ENCODE measurements at regions not wholly inside any gene's neighbourhood (a gene's known extent, or its start where the extent isn't known, plus 50 kb on each side); places are given as distances from the start of the nearest gene placed in this dataset.
"Not testable (repeated sequence)": the region's sequence is repeated elsewhere in the genome, so short reads cannot be mapped to it uniquely, and the experiment has no call there.

DNA sequence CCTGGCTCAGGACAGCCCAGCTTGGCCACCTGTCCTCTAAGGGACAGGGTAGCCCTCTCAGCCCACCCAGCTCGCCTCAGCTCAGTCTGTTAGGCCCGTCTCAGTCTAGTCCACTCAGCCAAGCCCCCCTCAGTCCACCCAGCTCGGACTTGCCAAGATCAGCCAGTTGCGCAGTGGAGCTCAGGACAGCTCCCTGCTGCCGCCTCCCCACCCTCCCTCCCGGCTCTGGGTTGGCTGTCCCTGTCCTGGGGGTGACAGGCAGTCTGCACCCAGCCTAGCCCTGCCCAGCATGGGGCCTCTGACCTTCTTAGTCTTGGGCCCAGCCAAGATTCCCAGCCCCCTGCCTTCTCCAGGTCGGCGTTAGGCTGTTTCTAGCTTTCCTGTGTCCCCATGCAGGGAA is 196.9 kb downstream of the TMEM121 start:
- DNase-seq (ENCODE audit: low read depth); H3K4me3 ChIP-seq (ENCODE audit: low read depth, low read length): not testable (repeated sequence)

DNA sequence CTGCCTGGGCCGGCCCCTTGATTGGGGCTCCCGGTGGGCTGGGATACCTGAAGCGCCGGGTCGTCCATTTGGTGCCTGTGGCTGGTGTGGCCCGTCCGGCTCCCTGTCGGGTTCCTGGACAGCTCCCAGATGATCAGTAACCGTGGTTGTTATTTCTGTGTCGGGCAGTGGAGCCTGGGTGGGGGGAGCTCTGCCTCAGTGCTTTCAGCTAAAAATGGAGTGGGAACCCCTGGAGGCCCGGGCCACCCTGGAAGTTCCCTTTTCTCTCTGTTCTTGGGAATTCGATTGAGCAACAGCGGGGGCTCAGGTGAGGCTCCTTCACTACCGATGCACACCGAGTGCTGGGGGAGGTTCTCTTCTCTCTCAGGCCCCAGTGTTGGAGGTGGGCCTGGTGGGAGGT is 197.4 kb downstream of the TMEM121 start:
- DNase-seq (ENCODE audit: low read depth); H3K4me3 ChIP-seq (ENCODE audit: low read depth, low read length): not testable (repeated sequence)

DNA sequence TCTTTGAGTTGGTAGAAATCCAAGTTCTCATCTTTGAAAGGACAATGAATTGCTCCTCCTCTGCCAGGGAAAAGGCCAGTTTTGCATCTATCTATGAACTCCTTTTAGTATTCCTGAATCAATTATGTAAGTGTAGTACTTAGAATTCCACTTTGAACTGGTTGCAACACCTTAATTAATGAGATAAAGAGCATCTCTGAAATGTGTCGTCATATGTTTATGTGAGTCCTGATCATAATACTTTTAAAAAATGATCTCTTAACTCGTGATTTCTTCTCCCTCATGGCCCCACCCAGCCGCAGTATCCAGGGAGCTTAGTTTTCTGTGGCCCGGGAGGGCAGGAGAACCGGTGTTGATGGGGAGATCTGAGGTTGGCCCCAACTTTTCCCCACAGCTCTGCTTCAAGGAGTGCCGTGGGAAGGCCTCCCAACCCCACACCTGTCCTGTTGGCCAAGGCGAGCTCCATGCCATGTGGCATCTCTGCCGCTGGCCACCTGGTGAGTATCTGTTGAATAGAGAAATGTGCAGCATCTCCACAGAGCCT is 203.5 kb downstream of the TMEM121 start:
- H3K4me3 ChIP-seq (ENCODE audit: low read depth, low read length); DNase-seq (ENCODE audit: low read depth): not testable (repeated sequence)

DNA sequence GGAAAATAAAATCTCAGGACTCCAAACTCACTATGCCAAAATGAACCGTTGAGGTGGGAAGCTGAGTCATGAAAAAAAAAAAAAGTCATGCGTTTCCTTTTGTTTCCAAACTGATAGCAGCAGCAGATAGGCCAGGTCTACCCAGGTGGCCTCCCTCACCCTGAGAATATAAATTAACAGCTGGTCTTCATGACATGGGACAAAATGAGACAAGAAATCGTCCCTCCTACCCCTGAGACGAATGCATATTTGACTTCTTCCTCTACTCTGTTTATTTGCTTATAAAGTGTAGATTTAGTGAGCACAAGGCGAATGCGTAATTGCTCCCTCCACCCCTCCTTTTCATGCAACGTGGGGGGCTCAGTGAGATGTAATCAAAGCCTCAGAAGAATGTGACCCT is 204.3 kb downstream of the TMEM121 start:
- not testable (repeated sequence) for H3K4me3 ChIP-seq (ENCODE audit: low read depth, low read length); DNase-seq (ENCODE audit: low read depth)

DNA sequence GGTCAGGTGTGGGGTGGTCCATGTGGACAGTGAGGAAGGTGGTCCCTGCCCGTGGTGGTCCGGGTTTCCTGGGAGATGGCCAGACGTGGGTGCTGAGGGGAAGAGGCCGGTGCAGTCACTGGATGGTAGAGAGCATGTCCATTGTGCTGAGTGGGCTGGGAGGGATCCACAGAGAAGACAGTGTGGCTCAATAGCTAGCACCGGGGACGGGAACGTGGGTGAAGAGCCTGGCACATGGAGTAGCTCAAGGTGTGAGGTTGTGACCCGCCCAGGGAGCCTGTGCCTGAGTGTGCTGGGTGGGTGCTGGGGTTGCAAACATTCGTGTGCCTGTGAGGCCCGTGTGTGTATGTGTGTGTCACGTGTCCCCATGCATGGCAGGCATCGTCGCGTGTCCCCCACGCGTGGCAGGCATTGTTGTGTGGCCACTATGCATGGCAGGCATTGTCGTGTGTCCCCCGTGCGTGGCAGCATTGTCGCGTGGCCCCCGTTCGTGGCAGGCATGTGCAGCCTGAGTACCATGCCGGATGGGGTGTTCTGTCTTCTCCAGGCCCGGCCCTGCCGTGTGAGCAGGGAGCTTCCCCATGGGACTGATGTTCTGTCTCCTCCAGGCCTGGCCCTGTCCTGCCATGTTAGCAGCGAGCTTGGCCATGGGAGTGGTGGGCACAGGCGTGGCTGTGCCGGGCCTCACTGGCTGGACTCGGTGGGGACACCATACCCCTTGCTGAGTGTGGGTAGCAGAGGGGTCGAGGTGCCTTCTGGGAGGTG is 205.0 kb downstream of the TMEM121 start:
- not testable (repeated sequence) for DNase-seq (ENCODE audit: low read depth); H3K4me3 ChIP-seq (ENCODE audit: low read depth, low read length)

DNA sequence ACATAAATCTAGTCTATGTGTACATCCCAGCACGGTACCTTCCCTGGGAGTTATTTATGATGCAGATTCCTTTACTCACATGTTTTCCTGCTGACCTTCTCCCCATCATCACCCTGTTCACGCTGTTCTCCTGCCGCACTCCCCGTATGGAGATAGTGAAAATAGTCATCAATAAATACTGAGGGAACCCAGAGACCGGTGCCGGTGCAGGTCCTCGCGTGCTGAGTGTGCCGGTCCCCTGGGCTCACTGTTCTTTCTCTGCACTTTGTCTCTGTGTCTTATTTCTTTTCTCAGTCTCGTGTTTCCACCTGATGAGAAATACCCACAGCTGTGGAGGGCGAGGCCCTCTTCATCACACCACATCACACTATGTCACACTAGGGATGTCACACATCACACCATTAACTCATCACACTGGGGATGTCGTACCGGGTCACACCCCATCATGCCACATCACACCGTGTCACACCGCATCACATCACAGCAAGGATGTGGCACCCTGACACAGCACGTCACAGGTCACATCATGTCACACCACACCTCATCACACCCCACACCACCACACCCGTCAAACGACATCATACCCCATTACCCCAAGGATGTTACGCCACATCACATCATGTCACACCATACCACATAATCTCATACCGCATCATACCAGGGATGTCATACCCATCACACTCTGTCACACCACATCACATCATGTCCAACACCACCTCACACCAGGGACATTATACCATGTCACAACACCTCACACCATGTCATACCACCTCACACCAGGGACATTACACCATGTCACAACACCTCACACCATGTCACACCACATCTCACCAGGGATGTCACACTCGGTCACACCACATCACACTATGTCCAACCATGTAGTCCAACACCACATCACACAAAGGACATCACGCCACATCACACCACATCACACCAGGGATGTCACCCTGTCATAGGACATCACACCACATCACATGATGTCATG is 207.0 kb downstream of the TMEM121 start:
- TF ChIP-seq, protein P1, sequence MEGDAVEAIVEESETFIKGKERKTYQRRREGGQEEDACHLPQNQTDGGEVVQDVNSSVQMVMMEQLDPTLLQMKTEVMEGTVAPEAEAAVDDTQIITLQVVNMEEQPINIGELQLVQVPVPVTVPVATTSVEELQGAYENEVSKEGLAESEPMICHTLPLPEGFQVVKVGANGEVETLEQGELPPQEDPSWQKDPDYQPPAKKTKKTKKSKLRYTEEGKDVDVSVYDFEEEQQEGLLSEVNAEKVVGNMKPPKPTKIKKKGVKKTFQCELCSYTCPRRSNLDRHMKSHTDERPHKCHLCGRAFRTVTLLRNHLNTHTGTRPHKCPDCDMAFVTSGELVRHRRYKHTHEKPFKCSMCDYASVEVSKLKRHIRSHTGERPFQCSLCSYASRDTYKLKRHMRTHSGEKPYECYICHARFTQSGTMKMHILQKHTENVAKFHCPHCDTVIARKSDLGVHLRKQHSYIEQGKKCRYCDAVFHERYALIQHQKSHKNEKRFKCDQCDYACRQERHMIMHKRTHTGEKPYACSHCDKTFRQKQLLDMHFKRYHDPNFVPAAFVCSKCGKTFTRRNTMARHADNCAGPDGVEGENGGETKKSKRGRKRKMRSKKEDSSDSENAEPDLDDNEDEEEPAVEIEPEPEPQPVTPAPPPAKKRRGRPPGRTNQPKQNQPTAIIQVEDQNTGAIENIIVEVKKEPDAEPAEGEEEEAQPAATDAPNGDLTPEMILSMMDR (IDR thresholded peaks at IDR 0.05; ENCODE audit: insufficient read depth, low read depth, low read length, missing control alignments): no peak
- no peak for DNase-seq (ENCODE audit: low read depth)
- H3K4me3 ChIP-seq (ENCODE audit: low read depth, low read length): no peak overlapping the region

DNA sequence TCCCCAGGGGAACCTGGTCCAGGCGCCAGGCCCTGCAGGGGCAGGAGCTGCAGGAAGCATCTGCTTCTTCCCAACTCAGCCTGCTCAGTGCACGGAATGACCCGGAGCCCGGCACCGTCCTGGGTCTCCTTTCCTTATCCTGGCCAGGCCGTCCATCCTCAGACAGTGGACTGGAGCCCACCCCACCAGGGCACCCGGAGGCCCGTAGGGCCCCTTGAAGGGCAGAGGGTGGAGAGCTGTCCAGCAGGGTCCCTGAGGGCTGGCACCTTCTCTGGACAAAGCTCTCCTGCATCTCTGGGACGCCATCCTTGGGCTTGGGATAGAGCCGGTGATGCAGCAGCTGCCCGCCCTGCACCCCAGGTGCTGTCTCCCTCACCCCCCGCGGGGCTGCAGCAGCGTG is 207.9 kb downstream of the TMEM121 start:
- not testable (repeated sequence) for H3K4me3 ChIP-seq (ENCODE audit: low read depth, low read length); DNase-seq (ENCODE audit: low read depth)

DNA sequence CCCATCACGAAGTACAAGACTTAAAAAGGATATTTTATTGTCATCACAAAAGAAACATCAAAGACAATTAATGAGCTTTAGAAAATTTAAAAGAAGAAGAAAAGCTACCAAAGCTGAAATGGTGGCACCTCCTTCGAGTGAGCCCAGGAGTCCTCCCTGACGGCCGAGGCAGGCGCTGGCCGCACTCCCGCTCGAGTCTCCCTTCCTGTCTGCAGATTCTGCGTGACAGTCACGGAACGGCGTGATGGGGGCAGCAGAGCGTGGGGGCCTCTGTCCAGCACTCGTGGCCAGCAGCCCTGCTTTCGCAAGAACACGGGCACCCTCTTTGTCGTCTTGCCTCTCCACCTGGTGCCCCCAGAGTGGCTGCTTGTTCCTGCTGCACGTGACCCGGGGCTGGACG is 209.9 kb downstream of the TMEM121 start:
- H3K4me3 ChIP-seq (ENCODE audit: low read depth, low read length); DNase-seq (ENCODE audit: low read depth): not testable (repeated sequence)

DNA sequence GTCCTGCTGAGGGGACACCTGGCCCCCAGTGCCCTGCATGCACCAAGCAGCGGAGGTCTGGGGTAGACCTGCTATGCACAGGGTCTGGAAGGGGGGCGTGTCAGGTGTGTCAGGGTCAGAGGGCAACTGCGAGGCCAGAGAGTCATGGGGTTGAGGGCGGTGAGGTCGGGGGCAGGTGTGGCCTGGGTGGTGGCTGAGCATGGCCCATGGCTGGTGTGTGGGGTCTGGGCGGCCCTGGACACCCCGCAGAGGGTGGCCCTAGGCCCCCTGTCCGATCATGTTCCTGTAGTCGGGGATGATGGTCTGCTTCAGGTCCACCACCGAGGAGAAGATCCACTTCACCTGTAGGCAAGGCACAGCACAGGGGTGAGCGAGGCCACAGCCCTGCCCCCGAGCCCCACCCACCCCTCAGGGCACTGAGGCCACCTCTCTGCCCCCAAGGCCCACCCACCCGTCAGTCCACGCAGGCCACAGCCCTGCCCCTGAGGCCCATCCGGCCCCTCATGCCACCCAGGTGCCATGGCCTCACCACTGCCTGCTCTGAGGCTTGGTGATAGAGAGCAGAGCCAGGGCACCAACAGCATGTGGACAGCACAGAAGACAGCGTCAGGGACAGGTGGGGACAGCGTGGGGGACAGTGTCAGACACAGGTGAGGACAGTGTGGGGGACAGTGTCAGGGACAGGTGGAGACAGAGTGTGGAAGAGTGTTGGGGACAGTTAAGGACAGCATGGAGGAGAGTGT is 211.3 kb downstream of the TMEM121 start:
- H3K4me3 ChIP-seq (ENCODE audit: low read depth, low read length): no peak overlapping the region
- peak; percentile 15 for DNase-seq (ENCODE audit: low read depth)
- TF ChIP-seq, protein P1 (IDR thresholded peaks at IDR 0.05; ENCODE audit: insufficient read depth, low read depth, low read length, missing control alignments): no peak

DNA sequence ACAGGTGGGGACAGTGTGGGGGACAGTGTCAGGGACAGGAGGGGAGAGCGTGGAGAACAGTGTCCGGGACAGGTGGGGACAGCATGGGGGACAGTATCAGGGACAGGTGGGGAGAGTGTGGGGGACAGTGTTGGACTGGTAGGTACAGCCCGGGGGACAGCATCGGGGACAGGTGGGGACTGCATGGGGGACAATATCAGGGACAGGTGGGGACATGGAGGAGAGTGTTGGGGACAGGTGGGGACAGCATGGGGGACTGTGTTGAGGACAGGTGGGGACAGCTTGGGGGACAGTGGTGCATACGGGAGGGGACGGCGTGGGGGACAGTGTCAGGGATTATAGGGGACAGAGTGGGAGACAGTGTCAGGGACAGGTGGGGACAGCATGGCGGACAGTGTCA is 212.3 kb downstream of the TMEM121 start:
- TF ChIP-seq, protein P1 (IDR thresholded peaks at IDR 0.05; ENCODE audit: insufficient read depth, low read depth, low read length, missing control alignments): no peak
- peak; percentile 22 for DNase-seq (ENCODE audit: low read depth)
- no peak overlapping the region for H3K4me3 ChIP-seq (ENCODE audit: low read depth, low read length)
